NCI-H2196 treated with DMSO at 0.1 percent for 48 hours (cell line): ENCODE measurements at regions not wholly inside any gene's neighbourhood (a gene's known extent, or its start where the extent isn't known, plus 50 kb on each side); places are given as distances from the start of the nearest gene placed in this dataset.
A peak's percentile ranks its signal among the peaks of the same experiment; 100 is the strongest.

Experiments
- DNase-seq: peaks from one replicate; lab custom pipeline; 2025; ENCODE audit not compliant: unreplicated experiment; lab: John Stamatoyannopoulos, UW

- no peak for DNase-seq
Observed at GRCh38 chr3:187618722-187619121, 51.5 kb downstream of the SST start.

- DNase-seq = no peak
Observed at GRCh38 chr3:187617213-187617612, 53.0 kb downstream of the SST start.

- DNase-seq = peak; percentile 35
Observed at GRCh38 chr3:187616307-187616972, 53.8 kb downstream of the SST start.

- no peak for DNase-seq
Observed at GRCh38 chr3:187615630-187616029, 54.6 kb downstream of the SST start.

GRCh38 chr3:187612656-187613055 lies 57.5 kb downstream of the SST start:
- no peak for DNase-seq

GRCh38 chr3:187610981-187611511 lies 59.1 kb downstream of the SST start:
- DNase-seq = no peak

- DNase-seq = no peak
Observed at GRCh38 chr3:187594272-187594671, 75.9 kb downstream of the SST start.

GRCh38 chr3:187593451-187593850 lies 76.7 kb downstream of the SST start:
- no peak for DNase-seq

GRCh38 chr3:187590861-187591576 lies 79.2 kb downstream of the SST start:
- no peak for DNase-seq

GRCh38 chr3:187587076-187587475 lies 83.1 kb downstream of the SST start:
- no peak for DNase-seq

- no peak for DNase-seq
Observed at GRCh38 chr3:187586226-187586625, 84.0 kb downstream of the SST start.

- no peak for DNase-seq
Observed at GRCh38 chr3:187572441-187572840, 97.8 kb downstream of the SST start.

GRCh38 chr3:187571701-187572100 lies 98.5 kb downstream of the SST start:
- no peak for DNase-seq

GRCh38 chr3:187570776-187571175 lies 99.4 kb downstream of the SST start:
- DNase-seq = no peak

- DNase-seq = no peak
Observed at GRCh38 chr3:187568171-187568570, 102.0 kb downstream of the SST start.

GRCh38 chr3:187567661-187568121 lies 102.5 kb downstream of the SST start:
- no peak for DNase-seq

- DNase-seq = no peak
Observed at GRCh38 chr3:187567021-187567420, 103.2 kb downstream of the SST start.

- DNase-seq = no peak
Observed at GRCh38 chr3:187565701-187566100, 104.5 kb downstream of the SST start.

- no peak for DNase-seq
Observed at GRCh38 chr3:187558990-187559389, 111.2 kb downstream of the SST start.

GRCh38 chr3:187551416-187551815 lies 118.8 kb downstream of the SST start:
- DNase-seq = no peak

- DNase-seq = no peak
Observed at GRCh38 chr3:187550446-187550845, 119.7 kb downstream of the SST start.

GRCh38 chr3:187545366-187545765 lies 124.8 kb downstream of the SST start:
- no peak for DNase-seq
